ENCODE measurements at regions not wholly inside any gene's neighbourhood (a gene's known extent, or its start where the extent isn't known, plus 50 kb on each side); places are given as distances from the start of the nearest gene placed in this dataset.

- no peaks in the 10 kb centered on the region for H3K4me1 ChIP-seq (ENCODE audit: control insufficient read depth, low read length)
- no peaks in the 10 kb centered on the region for H3K36me3 ChIP-seq (ENCODE audit: control insufficient read depth, low read length)
Observed at GRCh38 chr20:24735263-24735662, 213.8 kb upstream of the CST7 start.

DNA sequence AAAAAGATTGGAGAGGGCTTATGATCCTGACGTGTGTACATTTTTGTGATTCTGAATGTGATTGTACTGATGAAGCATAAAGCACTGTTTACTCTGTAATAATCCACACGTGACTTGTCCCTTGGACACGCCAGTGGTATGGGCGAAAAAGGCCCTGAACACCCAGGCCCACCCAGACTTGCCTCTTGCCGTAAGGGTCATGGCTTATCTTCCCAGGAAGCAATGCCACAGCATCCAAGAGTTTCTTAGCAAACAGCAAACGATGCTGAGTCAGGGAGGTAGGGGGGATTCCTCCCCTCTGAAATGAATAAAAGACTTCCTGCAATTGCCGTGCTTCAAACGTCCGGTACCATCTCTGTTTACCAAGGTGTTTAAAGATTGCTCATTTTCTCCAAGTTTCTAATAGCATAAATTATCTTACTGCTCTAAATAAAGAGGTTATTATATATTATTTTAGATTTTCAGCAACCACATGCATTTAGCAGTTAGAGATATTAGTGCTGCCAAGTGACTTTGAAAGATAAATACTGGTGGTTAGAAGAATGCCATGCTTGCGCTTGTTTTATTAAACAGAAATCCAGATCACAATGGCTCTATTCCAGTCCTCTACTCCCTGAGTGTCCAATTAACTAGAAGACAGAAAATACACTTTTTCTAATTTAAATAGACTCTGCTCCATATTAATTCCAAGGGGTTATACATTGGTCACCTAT is 212.8 kb upstream of the CST7 start:
- H3K27ac ChIP-seq (ENCODE audit: low read depth, low read length): no peak overlapping the region
- H3K79me2 ChIP-seq (ENCODE audit: control insufficient read depth, low read length): no peaks in the 10 kb centered on the region
- H3K9me3 ChIP-seq (ENCODE audit: control insufficient read depth, insufficient read depth, low read length): no peaks in the 10 kb centered on the region
- H3K9me2 ChIP-seq (replicated peaks; ENCODE audit: control insufficient read depth, low read length): no peaks in the 10 kb centered on the region
- no peak overlapping the region for H3K4me2 ChIP-seq (ENCODE audit: low read length)
- H3K27me3 ChIP-seq (ENCODE audit: control insufficient read depth, low read length): no peaks in the 10 kb centered on the region; the same call in 1 of the 2 replicates
- TF ChIP-seq, protein P1, sequence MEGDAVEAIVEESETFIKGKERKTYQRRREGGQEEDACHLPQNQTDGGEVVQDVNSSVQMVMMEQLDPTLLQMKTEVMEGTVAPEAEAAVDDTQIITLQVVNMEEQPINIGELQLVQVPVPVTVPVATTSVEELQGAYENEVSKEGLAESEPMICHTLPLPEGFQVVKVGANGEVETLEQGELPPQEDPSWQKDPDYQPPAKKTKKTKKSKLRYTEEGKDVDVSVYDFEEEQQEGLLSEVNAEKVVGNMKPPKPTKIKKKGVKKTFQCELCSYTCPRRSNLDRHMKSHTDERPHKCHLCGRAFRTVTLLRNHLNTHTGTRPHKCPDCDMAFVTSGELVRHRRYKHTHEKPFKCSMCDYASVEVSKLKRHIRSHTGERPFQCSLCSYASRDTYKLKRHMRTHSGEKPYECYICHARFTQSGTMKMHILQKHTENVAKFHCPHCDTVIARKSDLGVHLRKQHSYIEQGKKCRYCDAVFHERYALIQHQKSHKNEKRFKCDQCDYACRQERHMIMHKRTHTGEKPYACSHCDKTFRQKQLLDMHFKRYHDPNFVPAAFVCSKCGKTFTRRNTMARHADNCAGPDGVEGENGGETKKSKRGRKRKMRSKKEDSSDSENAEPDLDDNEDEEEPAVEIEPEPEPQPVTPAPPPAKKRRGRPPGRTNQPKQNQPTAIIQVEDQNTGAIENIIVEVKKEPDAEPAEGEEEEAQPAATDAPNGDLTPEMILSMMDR (IDR thresholded peaks at IDR 0.05; ENCODE audit: low read depth, low read length, poor library complexity, severe bottlenecking): no peak
- H3K36me3 ChIP-seq (ENCODE audit: control insufficient read depth, low read length): no peaks in the 10 kb centered on the region
- H3F3A ChIP-seq (ENCODE audit: control insufficient read depth, insufficient read depth): no peaks in the 10 kb centered on the region
- no peaks in the 10 kb centered on the region for H4K20me1 ChIP-seq (ENCODE audit: control insufficient read depth, insufficient read depth, low read depth, low read length)
- no peaks in the 10 kb centered on the region for H3K4me1 ChIP-seq (ENCODE audit: control insufficient read depth, low read length)
- no peak overlapping the region for H3K4me3 ChIP-seq (ENCODE audit: low read length)

More at GRCh38 chr20:24735263-24735662, 213.8 kb upstream of the CST7 start:
- TF ChIP-seq, protein P1 (IDR thresholded peaks at IDR 0.05; ENCODE audit: low read depth, low read length, poor library complexity, severe bottlenecking): no peak
- no peak for TF ChIP-seq EZH2phosphoT487 (IDR thresholded peaks at IDR 0.05; ENCODE audit: borderline replicate concordance, low read length)
- no peak overlapping the region for H3K4me2 ChIP-seq (ENCODE audit: low read length)
- H3K27me3 ChIP-seq (ENCODE audit: control insufficient read depth, low read length): no peaks in the 10 kb centered on the region; the same call in 1 of the 2 replicates
- H3K9me3 ChIP-seq (ENCODE audit: control insufficient read depth, insufficient read depth, low read length): no peaks in the 10 kb centered on the region
- no peaks in the 10 kb centered on the region for H3K9me2 ChIP-seq (replicated peaks; ENCODE audit: control insufficient read depth, low read length)
- no peak overlapping the region for H3K4me3 ChIP-seq (ENCODE audit: low read length)
- H3K79me2 ChIP-seq (ENCODE audit: control insufficient read depth, low read length): no peaks in the 10 kb centered on the region
- H3K27ac ChIP-seq (ENCODE audit: low read depth, low read length): no peak overlapping the region
- no peaks in the 10 kb centered on the region for H3F3A ChIP-seq (ENCODE audit: control insufficient read depth, insufficient read depth)
- no peaks in the 10 kb centered on the region for H4K20me1 ChIP-seq (ENCODE audit: control insufficient read depth, insufficient read depth, low read depth, low read length)

DNA sequence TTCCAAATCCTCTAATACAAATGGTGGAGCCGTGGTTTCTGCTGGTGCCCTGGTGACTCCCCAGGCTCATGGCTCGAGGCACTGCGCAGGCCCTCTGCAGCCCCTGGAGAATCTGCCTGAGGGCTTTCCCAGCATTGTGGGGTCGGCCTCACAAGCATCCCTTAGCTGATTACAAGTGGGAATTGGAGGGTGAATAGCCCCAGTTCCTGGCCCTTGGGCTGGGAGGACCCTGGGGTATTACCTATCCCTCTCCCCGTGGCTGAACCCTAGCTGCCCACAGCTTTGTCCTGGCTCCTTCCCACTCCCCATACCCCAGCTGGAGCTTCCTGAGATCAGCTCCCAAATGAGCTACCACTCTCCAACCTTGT is 212.2 kb upstream of the CST7 start:
- TF ChIP-seq, protein P1 (IDR thresholded peaks at IDR 0.05; ENCODE audit: low read depth, low read length, poor library complexity, severe bottlenecking): no peak
- no peak for TF ChIP-seq EZH2phosphoT487 (IDR thresholded peaks at IDR 0.05; ENCODE audit: borderline replicate concordance, low read length)
- Histone ChIP-seq H3F3A (ENCODE audit: control insufficient read depth, insufficient read depth) (no peaks in the 10 kb centered on the region), H3K27ac (ENCODE audit: low read depth, low read length) (no peak overlapping the region)

More for the DNA sequence above, 212.2 kb upstream of the CST7 start:
- Histone ChIP-seq H3K9me2 (replicated peaks; ENCODE audit: control insufficient read depth, low read length) (no peaks in the 10 kb centered on the region), H3K27me3 (ENCODE audit: control insufficient read depth, low read length) (no peaks in the 10 kb centered on the region; the same call in 1 of the 2 replicates), H3K36me3 (ENCODE audit: control insufficient read depth, low read length) (no peaks in the 10 kb centered on the region), H3K79me2 (ENCODE audit: control insufficient read depth, low read length) (no peaks in the 10 kb centered on the region), H4K20me1 (ENCODE audit: control insufficient read depth, insufficient read depth, low read depth, low read length) (no peaks in the 10 kb centered on the region), H3K4me1 (ENCODE audit: control insufficient read depth, low read length) (no peaks in the 10 kb centered on the region), H3K9me3 (ENCODE audit: control insufficient read depth, insufficient read depth, low read length) (no peaks in the 10 kb centered on the region), H3K4me3 (ENCODE audit: low read length) (no peak overlapping the region), H3K4me2 (ENCODE audit: low read length) (no peak overlapping the region)

Data from DOHH2 (cell line).